H9 (cell line): ENCODE measurements at regions not wholly inside any gene's neighbourhood (a gene's known extent, or its start where the extent isn't known, plus 50 kb on each side); places are given as distances from the start of the nearest gene placed in this dataset.

ENCODE experiments used
- DNase-seq: peaks from one replicate; pipeline ENCODE4 v3.0.0-alpha.2; 2017
- H2AFZ ChIP-seq: one replicate; pipeline ENCODE4 v1.6.1; 2013; ENCODE audit warnings: mild to moderate bottlenecking, low read length, control low read depth, moderate library complexity
- H2AK5ac ChIP-seq: 2 replicates; pipeline ENCODE4 v1.6.1; 2013; ENCODE audit warnings: low read length, control low read depth, mixed read lengths; ENCODE audit not compliant: insufficient read length
- H2BK120ac ChIP-seq: one replicate; pipeline ENCODE4 v1.6.1; 2013; ENCODE audit warnings: low read depth, mild to moderate bottlenecking, low read length, control low read depth, inconsistent platforms; ENCODE audit not compliant: poor library complexity, severe bottlenecking
- H2BK12ac ChIP-seq: 2 replicates; pipeline ENCODE4 v1.6.1; 2013; ENCODE audit warnings: low read length, control low read depth, mixed read lengths, low read depth; ENCODE audit not compliant: insufficient read length
- H2BK15ac ChIP-seq: 2 replicates; pipeline ENCODE4 v1.6.1; 2013; ENCODE audit warnings: low read depth, low read length, control low read depth
- H2BK20ac ChIP-seq: one replicate; pipeline ENCODE4 v1.6.1; 2013; ENCODE audit warnings: low read depth, mild to moderate bottlenecking, low read length, control low read depth, inconsistent platforms; ENCODE audit not compliant: poor library complexity, severe bottlenecking
- H2BK5ac ChIP-seq: 2 replicates; pipeline ENCODE4 v1.6.1; 2013; ENCODE audit warnings: low read length, control low read depth, mixed read lengths; ENCODE audit not compliant: insufficient read length
- H3K14ac ChIP-seq: 2 replicates; pipeline ENCODE4 v1.6.1; 2013; ENCODE audit warnings: low read length, control low read depth; ENCODE audit not compliant: insufficient read depth
- H3K18ac ChIP-seq: 2 replicates; pipeline ENCODE4 v1.6.1; 2013; ENCODE audit warnings: low read depth, mild to moderate bottlenecking, mixed read lengths, low read length, control low read depth; ENCODE audit not compliant: insufficient read length
- H3K23ac ChIP-seq: 2 replicates; pipeline ENCODE4 v1.6.1; 2013; ENCODE audit warnings: low read length, control low read depth, mixed read lengths, low read depth; ENCODE audit not compliant: insufficient read length
- H3K23me2 ChIP-seq: 2 replicates; pipeline ENCODE4 v1.6.1; 2013; ENCODE audit warnings: low read depth, mild to moderate bottlenecking, mixed read lengths, low read length, control low read depth; ENCODE audit not compliant: insufficient read length, poor library complexity, severe bottlenecking
- H3K27ac ChIP-seq: 2 replicates; pipeline ENCODE4 v1.5.1; 2013; ENCODE audit warnings: low read length, control low read depth, mixed read lengths, low read depth; ENCODE audit not compliant: insufficient read length
- H3K27me3 ChIP-seq: 2 replicates; pipeline ENCODE4 v1.6.1; 2013; ENCODE audit warnings: low read length, control low read depth, inconsistent platforms; ENCODE audit not compliant: insufficient read depth
- H3K4ac ChIP-seq: 2 replicates; pipeline ENCODE4 v1.6.1; 2013; ENCODE audit warnings: low read depth, mild to moderate bottlenecking, control low read depth, inconsistent platforms, low read length, moderate library complexity
- H3K4me1 ChIP-seq: 2 replicates; pipeline ENCODE4 v1.6.1; 2013; ENCODE audit warnings: low read length, control low read depth, inconsistent platforms; ENCODE audit not compliant: insufficient read depth
- H3K4me2 ChIP-seq: 2 replicates; pipeline ENCODE4 v1.6.1; 2013; ENCODE audit warnings: low read length, control low read depth, mixed read lengths; ENCODE audit not compliant: insufficient read length, insufficient read depth
- H3K56ac ChIP-seq: 2 replicates; pipeline ENCODE4 v1.6.1; 2013; ENCODE audit warnings: low read depth, mild to moderate bottlenecking, mixed read lengths, low read length, control low read depth; ENCODE audit not compliant: insufficient read length
- H3K79me1 ChIP-seq: 2 replicates; pipeline ENCODE4 v1.6.1; 2013; ENCODE audit warnings: low read depth, mild to moderate bottlenecking, moderate library complexity, low read length, control low read depth, inconsistent platforms; ENCODE audit not compliant: insufficient read depth, poor library complexity, severe bottlenecking
- H3K79me2 ChIP-seq: 2 replicates; pipeline ENCODE4 v1.6.1; 2013; ENCODE audit warnings: low read length, control low read depth, inconsistent platforms; ENCODE audit not compliant: insufficient read depth
- H3K9ac ChIP-seq: 2 replicates; pipeline ENCODE4 v1.6.1; 2013; ENCODE audit warnings: low read length, control low read depth, mixed read lengths; ENCODE audit not compliant: insufficient read length; ENCODE audit errors: extremely low read depth
- H3K9me3 ChIP-seq: one replicate; pipeline ENCODE4 v1.6.1; 2013; ENCODE audit warnings: low read depth, low read length, inconsistent platforms; ENCODE audit not compliant: control insufficient read depth
- H3T11ph ChIP-seq: one replicate; pipeline ENCODE4 v1.6.1; 2013; ENCODE audit warnings: mild to moderate bottlenecking, low read length, control low read depth, inconsistent platforms
- H4K20me1 ChIP-seq: one replicate; pipeline ENCODE4 v1.6.1; 2013; ENCODE audit not compliant: control insufficient read depth, insufficient read length, insufficient read depth
- H4K5ac ChIP-seq: 2 replicates; pipeline ENCODE4 v1.6.1; 2013; ENCODE audit warnings: low read depth, mild to moderate bottlenecking, mixed read lengths, low read length, control low read depth; ENCODE audit not compliant: insufficient read length
- H4K8ac ChIP-seq: replicated peaks from 2 replicates; pipeline ENCODE4 v1.6.1; 2013; ENCODE audit warnings: low read length, control low read depth, mixed read lengths, low read depth; ENCODE audit not compliant: insufficient read length
- H4K91ac ChIP-seq: 2 replicates; pipeline ENCODE4 v1.6.1; 2013; ENCODE audit warnings: low read depth, mild to moderate bottlenecking, moderate library complexity, mixed read lengths, low read length, control low read depth; ENCODE audit not compliant: insufficient read length
- H3K27ac Mint-ChIP-seq, 3 experiments: 2 replicates in 2 of 3; 3 replicates in 1 of 3; pipeline ENCODE4 v1.8.0; 2020 to 2021; ENCODE audit warnings: mixed read lengths in 3 of 3, mild to moderate bottlenecking in 1 of 3, moderate library complexity in 1 of 3
- H3K27me3 Mint-ChIP-seq: 2 replicates; pipeline ENCODE4 v1.8.0; 2021; ENCODE audit warnings: low read depth, mild to moderate bottlenecking, moderate library complexity, mixed read lengths
- H3K36me3 Mint-ChIP-seq, 3 experiments: 2 replicates in 2 of 3; 3 replicates in 1 of 3; pipeline ENCODE4 v1.8.0; 2020 to 2021; ENCODE audit warnings: low read depth in 3 of 3, mixed read lengths in 3 of 3; ENCODE audit not compliant: insufficient read depth in 1 of 3
- H3K4me1 Mint-ChIP-seq, 2 experiments: 2 replicates each; pipeline ENCODE4 v1.8.0; 2020; ENCODE audit warnings: mixed read lengths in 2 of 2
- H3K4me3 Mint-ChIP-seq, 2 experiments: 2 replicates in 1 of 2; 3 replicates in 1 of 2; pipeline ENCODE4 v1.8.0; 2020 to 2021; ENCODE audit warnings: mild to moderate bottlenecking in 2 of 2, mixed read lengths in 2 of 2, moderate library complexity in 1 of 2
- H3K9me3 Mint-ChIP-seq, 2 experiments: 2 replicates in 1 of 2; 3 replicates in 1 of 2; pipeline ENCODE4 v1.8.0; 2020; ENCODE audit warnings: mild to moderate bottlenecking in 2 of 2, mixed read lengths in 2 of 2, moderate library complexity in 1 of 2
- WGBS: extraction: QIAGEN DNeasy Blood & Tissue Kit; methylation state at CpG from one replicate; pipeline ENCODE4 v1.1.7; 2013; ENCODE audit warnings: missing lambda C conversion rate, low lambda C conversion rate, mixed read lengths; ENCODE audit not compliant: insufficient read length; ENCODE audit errors: extremely low coverage; 5-methylcytosine and 5-hydroxymethylcytosine counted together
- TF ChIP-seq, protein P1 (sequence below): fragments of 200-600 bp; sonication (generic); conservative IDR thresholded peaks from 3 replicates; pipeline ENCODE4 v1.8.0; 2021; ENCODE audit warnings: antibody characterized with exemption, mild to moderate bottlenecking

DNA sequence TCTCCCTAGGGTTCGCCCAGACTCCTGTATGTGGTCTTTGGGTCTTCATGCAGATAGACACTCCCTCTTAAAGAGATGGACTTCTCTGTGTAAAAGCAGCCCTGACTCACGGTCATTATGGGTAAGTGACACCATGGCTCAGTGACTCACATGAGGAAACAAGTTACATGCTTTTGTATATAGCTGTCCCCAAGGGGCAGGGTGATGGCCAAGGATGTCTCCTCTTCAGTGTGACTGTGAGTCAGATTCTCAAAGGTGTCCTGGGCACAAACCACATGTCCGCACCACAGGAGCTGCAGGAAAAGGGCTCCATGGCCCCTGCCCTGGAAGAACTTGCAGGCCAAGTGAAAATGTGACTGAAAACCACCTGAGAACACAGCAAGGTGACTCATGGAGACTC lies 380.4 kb downstream of the NPHP4 start:
- Histone ChIP-seq H2BK5ac (no peak overlapping the region), H3K79me2 (no peaks in the 10 kb centered on the region), H4K20me1 (no peaks in the 10 kb centered on the region), H3K27me3 (no peaks in the 10 kb centered on the region), H2AFZ (no peak overlapping the region), H3K4ac (no peak overlapping the region), H2BK15ac (no peak overlapping the region), H2BK12ac (no peak overlapping the region), H3K4me2 (no peak overlapping the region), H4K8ac (no peak overlapping the region), H4K5ac (no peak overlapping the region), H2AK5ac (no peak overlapping the region), H3K56ac (no peak overlapping the region), H3K9me3 (no peaks in the 10 kb centered on the region), H3K14ac (no peak overlapping the region), H3K23ac (no peak overlapping the region), H3K4me1 (no peaks in the 10 kb centered on the region), H3T11ph (no peak overlapping the region), H3K79me1 (no peaks in the 10 kb centered on the region), H4K91ac (no peak overlapping the region), H3K9ac (no peak overlapping the region), H3K23me2 (no peaks in the 10 kb centered on the region), H2BK120ac (no peak overlapping the region), H3K27ac (no peak overlapping the region), H2BK20ac (no peak overlapping the region), H3K18ac (no peak overlapping the region)
- no peak for DNase-seq
- Mint-ChIP-seq H3K27me3 (peaks cover 22% of the 10 kb centered on the region), H3K4me1 (no peaks in the 10 kb centered on the region; a peak in 2 of 4 replicates), H3K27ac (no peak overlapping the region), H3K9me3 (peaks cover 2 to 7% of the 10 kb centered on the region in 2 experiments; a peak in 2 of 5 replicates), H3K36me3 (peaks cover 0 to 6% (median 0%) of the 10 kb centered on the region in 3 experiments; a peak in 2 of 7 replicates), H3K4me3 (no peak overlapping the region)
- WGBS = no CpG with 5 or more reads among the region's 3 CpGs
- TF ChIP-seq, protein P1, sequence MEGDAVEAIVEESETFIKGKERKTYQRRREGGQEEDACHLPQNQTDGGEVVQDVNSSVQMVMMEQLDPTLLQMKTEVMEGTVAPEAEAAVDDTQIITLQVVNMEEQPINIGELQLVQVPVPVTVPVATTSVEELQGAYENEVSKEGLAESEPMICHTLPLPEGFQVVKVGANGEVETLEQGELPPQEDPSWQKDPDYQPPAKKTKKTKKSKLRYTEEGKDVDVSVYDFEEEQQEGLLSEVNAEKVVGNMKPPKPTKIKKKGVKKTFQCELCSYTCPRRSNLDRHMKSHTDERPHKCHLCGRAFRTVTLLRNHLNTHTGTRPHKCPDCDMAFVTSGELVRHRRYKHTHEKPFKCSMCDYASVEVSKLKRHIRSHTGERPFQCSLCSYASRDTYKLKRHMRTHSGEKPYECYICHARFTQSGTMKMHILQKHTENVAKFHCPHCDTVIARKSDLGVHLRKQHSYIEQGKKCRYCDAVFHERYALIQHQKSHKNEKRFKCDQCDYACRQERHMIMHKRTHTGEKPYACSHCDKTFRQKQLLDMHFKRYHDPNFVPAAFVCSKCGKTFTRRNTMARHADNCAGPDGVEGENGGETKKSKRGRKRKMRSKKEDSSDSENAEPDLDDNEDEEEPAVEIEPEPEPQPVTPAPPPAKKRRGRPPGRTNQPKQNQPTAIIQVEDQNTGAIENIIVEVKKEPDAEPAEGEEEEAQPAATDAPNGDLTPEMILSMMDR = no peak
